Gastroesophageal sphincter (tissue), 3 donors: ENCODE measurements at regions not wholly inside any gene's neighbourhood (a gene's known extent, or its start where the extent isn't known, plus 50 kb on each side); places are given as distances from the start of the nearest gene placed in this dataset.

Source experiments
- EP300 ChIP-seq: sonication (generic); formaldehyde crosslinking; IDR thresholded peaks from one replicate; pipeline ENCODE4 v1.6.1; 2017; ENCODE audit warnings: antibody characterized with exemption, mild to moderate bottlenecking
- POLR2A ChIP-seq, 2 donors: fragments of 450-650 bp; IDR thresholded peaks; one replicate each; pipeline ENCODE4 v1.6.1; 2017; ENCODE audit warnings: antibody characterized with exemption in 2 of 2, mild to moderate bottlenecking in 2 of 2, moderate library complexity in 1 of 2
- POLR2AphosphoS5 ChIP-seq: sonication (generic); formaldehyde crosslinking; IDR thresholded peaks from one replicate; pipeline ENCODE4 v1.6.1; 2017; ENCODE audit warnings: antibody characterized with exemption
- TF ChIP-seq, protein P1 (sequence below), 4 experiments: fragments of 200-600 bp in 2 of 4; fragments of 450-650 bp in 2 of 4; sonication (generic) in 1 of 4; IDR thresholded peaks; one replicate each; pipeline ENCODE4 v1.5.1; 2017 to 2019; ENCODE audit warnings: antibody characterized with exemption in 4 of 4, mild to moderate bottlenecking in 2 of 4, moderate library complexity in 2 of 4

DNA sequence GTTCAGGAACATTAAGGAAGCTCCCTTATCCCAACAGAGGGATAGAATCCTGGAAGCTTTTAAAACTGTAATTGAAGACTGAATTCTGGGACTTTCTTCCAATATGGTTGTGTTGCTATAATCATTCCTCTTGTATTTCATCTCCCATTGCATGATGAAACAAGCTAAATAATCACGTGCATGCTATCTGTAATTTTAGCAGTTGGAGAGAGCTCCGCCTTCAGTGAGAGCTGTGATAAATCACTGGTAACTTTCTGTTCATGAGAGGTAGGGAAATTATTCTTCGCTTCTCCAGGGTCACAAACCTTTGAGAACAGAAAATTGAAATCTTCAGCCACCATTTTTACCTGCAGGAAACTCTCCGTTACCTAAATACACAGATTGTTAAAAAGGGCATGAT is 530.2 kb downstream of the HTR7 start:
- no peak for TF ChIP-seq POLR2A (IDR thresholded peaks at IDR 0.05)
- TF ChIP-seq, protein P1, sequence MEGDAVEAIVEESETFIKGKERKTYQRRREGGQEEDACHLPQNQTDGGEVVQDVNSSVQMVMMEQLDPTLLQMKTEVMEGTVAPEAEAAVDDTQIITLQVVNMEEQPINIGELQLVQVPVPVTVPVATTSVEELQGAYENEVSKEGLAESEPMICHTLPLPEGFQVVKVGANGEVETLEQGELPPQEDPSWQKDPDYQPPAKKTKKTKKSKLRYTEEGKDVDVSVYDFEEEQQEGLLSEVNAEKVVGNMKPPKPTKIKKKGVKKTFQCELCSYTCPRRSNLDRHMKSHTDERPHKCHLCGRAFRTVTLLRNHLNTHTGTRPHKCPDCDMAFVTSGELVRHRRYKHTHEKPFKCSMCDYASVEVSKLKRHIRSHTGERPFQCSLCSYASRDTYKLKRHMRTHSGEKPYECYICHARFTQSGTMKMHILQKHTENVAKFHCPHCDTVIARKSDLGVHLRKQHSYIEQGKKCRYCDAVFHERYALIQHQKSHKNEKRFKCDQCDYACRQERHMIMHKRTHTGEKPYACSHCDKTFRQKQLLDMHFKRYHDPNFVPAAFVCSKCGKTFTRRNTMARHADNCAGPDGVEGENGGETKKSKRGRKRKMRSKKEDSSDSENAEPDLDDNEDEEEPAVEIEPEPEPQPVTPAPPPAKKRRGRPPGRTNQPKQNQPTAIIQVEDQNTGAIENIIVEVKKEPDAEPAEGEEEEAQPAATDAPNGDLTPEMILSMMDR (IDR thresholded peaks at IDR 0.05) = no peak
- no peak for TF ChIP-seq EP300
- TF ChIP-seq POLR2AphosphoS5 = no peak
